HepG2 (cell line): ENCODE measurements at regions not wholly inside any gene's neighbourhood (a gene's known extent, or its start where the extent isn't known, plus 50 kb on each side); places are given as distances from the start of the nearest gene placed in this dataset.

Experiments used
- ATAC-seq: fragments of 200-7000 bp; cut with Tn5 transposase; 3 replicates; pipeline ENCODE4 v1.9.1; 2020; ENCODE audit warnings: mild to moderate bottlenecking, moderate library complexity
- BruUV-seq: library from RNA; stranded (reverse); fragments of 400-500 nt; replicated peaks from 2 replicates; lab custom pipeline; 2021; lab: Mats Ljungman, UMichigan
- CTCF ChIA-PET: fragments of 300-600 bp; formaldehyde crosslinking; extraction: SDS; loops from one replicate; lab custom pipeline; 2021; ENCODE audit warnings: low total read pairs, inconsistent platforms, low intra/inter-chr PET ratio; lab: Yijun Ruan, JAX
- POLR2A ChIA-PET: fragments of 350-600 bp; sonication (Branson Sonifier 250); formaldehyde crosslinking; loops from one replicate; lab custom pipeline; 2020; ENCODE audit warnings: antibody characterized with exemption, inconsistent platforms; lab: Yijun Ruan, JAX
- DNase-seq: peaks from one replicate; pipeline ENCODE4 v3.0.0-alpha.2; 2015; ENCODE audit warnings: low spot score
- FAIRE-seq: peaks from 3 replicates; lab custom pipeline; 2011; peaks lifted over from hg19 to GRCh38; lab: Jason Lieb, UNC
- H2AFZ ChIP-seq: one replicate; pipeline ENCODE4 v1.6.1; 2011; ENCODE audit warnings: low read length, inconsistent platforms
- H3K27ac ChIP-seq: fragments of 300-600 bp; 3 replicates; pipeline ENCODE4 v1.8.0; 2011; ENCODE audit warnings: mixed run types, mild to moderate bottlenecking, mixed read lengths, low read length, inconsistent platforms; ENCODE audit not compliant: insufficient read depth; ENCODE audit errors: extremely low read length
- H3K27me3 ChIP-seq, 2 experiments: fragments of 200-600 bp in 1 of 2; 2 replicates in 1 of 2; 3 replicates in 1 of 2; pipeline versions ENCODE4 v1.6.0 to v1.8.0; 2011; ENCODE audit warnings: low read length in 2 of 2, mild to moderate bottlenecking in 2 of 2, moderate library complexity in 2 of 2, inconsistent platforms in 1 of 2; ENCODE audit not compliant: insufficient read depth in 2 of 2, control insufficient read depth in 1 of 2
- H3K36me3 ChIP-seq, 2 experiments: fragments of 200-600 bp in 1 of 2; replicated peaks in 1 of 2; 2 replicates in 1 of 2; 3 replicates in 1 of 2; pipeline versions ENCODE4 v1.5.1 to v1.8.0; 2011; ENCODE audit warnings: low read length in 2 of 2, inconsistent platforms in 1 of 2; ENCODE audit not compliant: insufficient read depth in 2 of 2, control insufficient read depth in 1 of 2
- H3K4me1 ChIP-seq: 2 replicates; pipeline ENCODE4 v1.5.1; 2012; ENCODE audit warnings: low read length, inconsistent platforms; ENCODE audit not compliant: insufficient read depth
- H3K4me2 ChIP-seq: 2 replicates; pipeline ENCODE4 v1.6.0; 2011; ENCODE audit warnings: low read depth, low read length, inconsistent platforms
- H3K4me3 ChIP-seq, 3 experiments: fragments of 200-600 bp in 1 of 3; sonication (generic), shearing (Covaris generic) in 1 of 3; replicated peaks in 1 of 3; 2 replicates each; pipeline ENCODE4 v1.5.1; 2011 to 2016; ENCODE audit warnings: low read length in 3 of 3, inconsistent platforms in 2 of 3, low read depth in 2 of 3, mild to moderate bottlenecking in 2 of 3, control low read depth in 1 of 3, mixed read lengths in 1 of 3; ENCODE audit not compliant: insufficient read depth in 1 of 3
- H3K79me2 ChIP-seq: one replicate; pipeline ENCODE4 v1.6.1; 2011; ENCODE audit warnings: low read length, inconsistent platforms; ENCODE audit not compliant: insufficient read depth
- H3K9ac ChIP-seq: 2 replicates; pipeline ENCODE4 v1.6.0; 2011; ENCODE audit warnings: mild to moderate bottlenecking, low read depth, low read length, inconsistent platforms; ENCODE audit not compliant: insufficient read depth
- H3K9me3 ChIP-seq: 2 replicates; pipeline ENCODE4 v1.5.1; 2012; ENCODE audit warnings: mild to moderate bottlenecking, low read length
- H4K20me1 ChIP-seq: 2 replicates; pipeline ENCODE4 v1.6.0; 2011; ENCODE audit warnings: inconsistent platforms, mild to moderate bottlenecking, low read length, moderate library complexity; ENCODE audit not compliant: insufficient read depth
- CEBPZ ChIP-seq: IDR thresholded peaks from 2 replicates; pipeline ENCODE4 v1.6.1; 2012; ENCODE audit warnings: low read length, improper control_type of control experiment
- GTF3A ChIP-seq: sonication (generic); formaldehyde crosslinking; conservative IDR thresholded peaks from 2 replicates; pipeline ENCODE4 v1.4.0; 2020; ENCODE audit warnings: mild to moderate bottlenecking, missing genetic modification reagents
- PCBP2 ChIP-seq: fragments of 200-400 bp; formaldehyde crosslinking; optimal IDR thresholded peaks from 2 replicates; pipeline ENCODE3; 2018; ENCODE audit warnings: low read length, low read depth; ENCODE audit not compliant: poor library complexity, severe bottlenecking
- WGBS: methylation state at CpG from one replicate; pipeline ENCODE4 v1.1.6; 2017; ENCODE audit warnings: low lambda C conversion rate; 5-methylcytosine and 5-hydroxymethylcytosine counted together
- in situ Hi-C: cut with HindIII; loops from 2 replicates; pipeline ENCODE4 v1.10.0; 2017; ENCODE audit warnings: low pct_unique_long_range_greater_than_20kb; ENCODE audit not compliant: extremely low pct_ligation_motif_present
- intact Hi-C: fragments of 100-400 bp; cut with micrococcal nuclease; formaldehyde crosslinking; loops from one replicate; pipeline ENCODE4 v1.10.0; 2022; ENCODE audit not compliant: unreplicated experiment

GRCh38 chr3:109835958-109836357 is 498.6 kb upstream of the DPPA4 start:
- WGBS: 0% methylated on average over 1 of the region's 1 CpG
- no peak overlapping the region for H3K27ac ChIP-seq
- no peaks in the 10 kb centered on the region for H3K79me2 ChIP-seq
- no TSS peak for BruUV-seq
- no peak for DNase-seq
- intact Hi-C loops (no loop called here), in situ Hi-C loops (no loop called here)
- H2AFZ ChIP-seq: no peak overlapping the region
- FAIRE-seq: no peak
- ATAC-seq: no peak
- no peaks in the 10 kb centered on the region for H4K20me1 ChIP-seq
- H3K27me3 ChIP-seq: no peaks in the 10 kb centered on the region
- no peak overlapping the region for H3K9ac ChIP-seq
- no peaks in the 10 kb centered on the region for H3K9me3 ChIP-seq
- no peak overlapping the region for H3K4me3 ChIP-seq
- H3K36me3 ChIP-seq: no peaks in the 10 kb centered on the region
- no peak for TF ChIP-seq PCBP2
- no peak for TF ChIP-seq GTF3A (CRISPR knock-in tag)
- no peaks in the 10 kb centered on the region; the same call in 1 of the 2 replicates for H3K4me1 ChIP-seq
- ChIA-PET CTCF (no interaction called here), POLR2A (no interaction called here)
- H3K4me2 ChIP-seq: no peak overlapping the region

GRCh38 chr3:109851854-109852253 is 514.5 kb upstream of the DPPA4 start:
- no peaks in the 10 kb centered on the region for H4K20me1 ChIP-seq

More at GRCh38 chr3:109851854-109852253, 514.5 kb upstream of the DPPA4 start:
- no peak for TF ChIP-seq CEBPZ
- H3K36me3 ChIP-seq: no peaks in the 10 kb centered on the region
- in situ Hi-C loops: no loop called here
- no peaks in the 10 kb centered on the region for H3K27me3 ChIP-seq
- DNase-seq: no peak
- ATAC-seq: no peak
- intact Hi-C loops: no loop called here
- no peak overlapping the region for H3K4me3 ChIP-seq
- H3K9ac ChIP-seq: no peak overlapping the region
- no peak overlapping the region for H3K4me2 ChIP-seq
- ChIA-PET CTCF (no interaction called here), POLR2A (no interaction called here)
- no peak overlapping the region for H3K27ac ChIP-seq
- H3K4me1 ChIP-seq: no peaks in the 10 kb centered on the region
- no peaks in the 10 kb centered on the region for H3K79me2 ChIP-seq
- WGBS: 3% methylated on average over 1 of the region's 1 CpG
- H3K9me3 ChIP-seq: peaks cover 79% of the 10 kb centered on the region
- FAIRE-seq: no peak
- no peak overlapping the region for H2AFZ ChIP-seq
- BruUV-seq: no TSS peak
